GM23338 (cell line): ENCODE measurements at regions not wholly inside any gene's neighbourhood (a gene's known extent, or its start where the extent isn't known, plus 50 kb on each side); places are given as distances from the start of the nearest gene placed in this dataset.

ENCODE experiments used
- CREB1 ChIP-seq: fragments of 250-450 bp; sonication (Bioruptor Pico); IDR thresholded peaks from 2 replicates; pipeline ENCODE4 v1.5.0; 2020; ENCODE audit warnings: low read depth, mild to moderate bottlenecking, moderate library complexity
- EZH2 ChIP-seq: fragments of 200-600 bp; sonication (generic); IDR thresholded peaks from one replicate; pipeline ENCODE4 v1.8.0; 2017; ENCODE audit warnings: antibody characterized with exemption, mild to moderate bottlenecking, low read depth; ENCODE audit not compliant: unreplicated experiment
- EZH2phosphoT487 ChIP-seq: fragments of 200-600 bp; sonication (generic); IDR thresholded peaks from one replicate; pipeline ENCODE4 v1.8.1; 2018; ENCODE audit warnings: antibody characterized with exemption; ENCODE audit not compliant: unreplicated experiment
- JUNB ChIP-seq: IDR thresholded peaks from one replicate; pipeline ENCODE4 v1.6.1; 2016; ENCODE audit warnings: antibody characterized with exemption; ENCODE audit not compliant: unreplicated experiment
- NANOG ChIP-seq: IDR thresholded peaks from 2 replicates; pipeline ENCODE4 v1.6.1; 2016; ENCODE audit warnings: antibody characterized with exemption, borderline replicate concordance
- POLR2AphosphoS5 ChIP-seq: IDR thresholded peaks from 2 replicates; pipeline ENCODE4 v1.6.1; 2016; ENCODE audit warnings: antibody characterized with exemption, low read depth
- STAT1 ChIP-seq: IDR thresholded peaks from one replicate; pipeline ENCODE4 v1.6.1; 2016; ENCODE audit warnings: antibody characterized with exemption; ENCODE audit not compliant: unreplicated experiment
- ZNF331 ChIP-seq: fragments of 250-450 bp; sonication (Bioruptor Pico); IDR thresholded peaks from 2 replicates; pipeline ENCODE4 v1.5.0; 2020; ENCODE audit warnings: low read depth, mild to moderate bottlenecking, moderate library complexity
- ZNF462 ChIP-seq: fragments of 250-450 bp; sonication (Bioruptor Pico); IDR thresholded peaks from 2 replicates; pipeline ENCODE4 v1.5.0; 2020; ENCODE audit warnings: mild to moderate bottlenecking, moderate library complexity
- TF ChIP-seq, protein P1 (sequence below), 2 experiments: fragments of 200-600 bp in 1 of 2; sonication (generic) in 1 of 2; conservative IDR thresholded peaks; 2 replicates each; pipeline versions ENCODE4 v1.5.1 to v1.6.1; 2016 to 2017; ENCODE audit warnings: antibody characterized with exemption in 2 of 2, low read depth in 2 of 2, mild to moderate bottlenecking in 2 of 2, moderate library complexity in 1 of 2
- TF ChIP-seq, protein P2 (sequence below): IDR thresholded peaks from one replicate; pipeline ENCODE4 v1.6.1; 2018; ENCODE audit warnings: antibody characterized with exemption; ENCODE audit not compliant: unreplicated experiment
- TF ChIP-seq, protein P3 (sequence below): IDR thresholded peaks from 2 replicates; pipeline ENCODE4 v1.6.1; 2016; ENCODE audit warnings: antibody characterized with exemption

DNA sequence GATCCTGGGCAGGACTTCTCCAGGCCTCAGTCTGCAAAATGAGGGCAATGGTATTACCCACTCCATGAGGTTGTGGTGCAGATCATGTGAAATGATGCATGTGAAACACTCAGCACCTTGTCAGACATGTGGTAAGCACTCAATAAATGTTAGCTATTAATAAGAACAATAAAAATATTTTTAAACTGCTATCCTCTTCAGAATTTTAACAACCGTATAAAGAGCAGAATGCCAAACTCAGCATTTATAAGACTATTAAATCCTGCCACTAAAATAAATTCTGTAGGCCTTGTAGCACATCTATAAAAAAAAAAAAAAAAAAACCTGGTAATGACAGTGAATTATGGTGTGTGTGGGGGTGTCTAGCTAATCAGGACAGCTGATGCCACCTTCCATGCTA lies 213.9 kb upstream of the UMPS start:
- TF ChIP-seq, protein P1, sequence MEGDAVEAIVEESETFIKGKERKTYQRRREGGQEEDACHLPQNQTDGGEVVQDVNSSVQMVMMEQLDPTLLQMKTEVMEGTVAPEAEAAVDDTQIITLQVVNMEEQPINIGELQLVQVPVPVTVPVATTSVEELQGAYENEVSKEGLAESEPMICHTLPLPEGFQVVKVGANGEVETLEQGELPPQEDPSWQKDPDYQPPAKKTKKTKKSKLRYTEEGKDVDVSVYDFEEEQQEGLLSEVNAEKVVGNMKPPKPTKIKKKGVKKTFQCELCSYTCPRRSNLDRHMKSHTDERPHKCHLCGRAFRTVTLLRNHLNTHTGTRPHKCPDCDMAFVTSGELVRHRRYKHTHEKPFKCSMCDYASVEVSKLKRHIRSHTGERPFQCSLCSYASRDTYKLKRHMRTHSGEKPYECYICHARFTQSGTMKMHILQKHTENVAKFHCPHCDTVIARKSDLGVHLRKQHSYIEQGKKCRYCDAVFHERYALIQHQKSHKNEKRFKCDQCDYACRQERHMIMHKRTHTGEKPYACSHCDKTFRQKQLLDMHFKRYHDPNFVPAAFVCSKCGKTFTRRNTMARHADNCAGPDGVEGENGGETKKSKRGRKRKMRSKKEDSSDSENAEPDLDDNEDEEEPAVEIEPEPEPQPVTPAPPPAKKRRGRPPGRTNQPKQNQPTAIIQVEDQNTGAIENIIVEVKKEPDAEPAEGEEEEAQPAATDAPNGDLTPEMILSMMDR (conservative IDR thresholded peaks at IDR 0.05; ENCODE audit: low read depth in 2 of 2): no peak
- TF ChIP-seq EZH2 (no peak), POLR2AphosphoS5 (no peak), EZH2phosphoT487 (no peak), CREB1 (no peak), ZNF331 (CRISPR knock-in tag) (no peak), STAT1 (no peak), ZNF462 (CRISPR knock-in tag) (no peak), JUNB (no peak), NANOG (no peak)
- TF ChIP-seq, protein P2, sequence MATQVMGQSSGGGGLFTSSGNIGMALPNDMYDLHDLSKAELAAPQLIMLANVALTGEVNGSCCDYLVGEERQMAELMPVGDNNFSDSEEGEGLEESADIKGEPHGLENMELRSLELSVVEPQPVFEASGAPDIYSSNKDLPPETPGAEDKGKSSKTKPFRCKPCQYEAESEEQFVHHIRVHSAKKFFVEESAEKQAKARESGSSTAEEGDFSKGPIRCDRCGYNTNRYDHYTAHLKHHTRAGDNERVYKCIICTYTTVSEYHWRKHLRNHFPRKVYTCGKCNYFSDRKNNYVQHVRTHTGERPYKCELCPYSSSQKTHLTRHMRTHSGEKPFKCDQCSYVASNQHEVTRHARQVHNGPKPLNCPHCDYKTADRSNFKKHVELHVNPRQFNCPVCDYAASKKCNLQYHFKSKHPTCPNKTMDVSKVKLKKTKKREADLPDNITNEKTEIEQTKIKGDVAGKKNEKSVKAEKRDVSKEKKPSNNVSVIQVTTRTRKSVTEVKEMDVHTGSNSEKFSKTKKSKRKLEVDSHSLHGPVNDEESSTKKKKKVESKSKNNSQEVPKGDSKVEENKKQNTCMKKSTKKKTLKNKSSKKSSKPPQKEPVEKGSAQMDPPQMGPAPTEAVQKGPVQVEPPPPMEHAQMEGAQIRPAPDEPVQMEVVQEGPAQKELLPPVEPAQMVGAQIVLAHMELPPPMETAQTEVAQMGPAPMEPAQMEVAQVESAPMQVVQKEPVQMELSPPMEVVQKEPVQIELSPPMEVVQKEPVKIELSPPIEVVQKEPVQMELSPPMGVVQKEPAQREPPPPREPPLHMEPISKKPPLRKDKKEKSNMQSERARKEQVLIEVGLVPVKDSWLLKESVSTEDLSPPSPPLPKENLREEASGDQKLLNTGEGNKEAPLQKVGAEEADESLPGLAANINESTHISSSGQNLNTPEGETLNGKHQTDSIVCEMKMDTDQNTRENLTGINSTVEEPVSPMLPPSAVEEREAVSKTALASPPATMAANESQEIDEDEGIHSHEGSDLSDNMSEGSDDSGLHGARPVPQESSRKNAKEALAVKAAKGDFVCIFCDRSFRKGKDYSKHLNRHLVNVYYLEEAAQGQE: no peak
- TF ChIP-seq, protein P3, sequence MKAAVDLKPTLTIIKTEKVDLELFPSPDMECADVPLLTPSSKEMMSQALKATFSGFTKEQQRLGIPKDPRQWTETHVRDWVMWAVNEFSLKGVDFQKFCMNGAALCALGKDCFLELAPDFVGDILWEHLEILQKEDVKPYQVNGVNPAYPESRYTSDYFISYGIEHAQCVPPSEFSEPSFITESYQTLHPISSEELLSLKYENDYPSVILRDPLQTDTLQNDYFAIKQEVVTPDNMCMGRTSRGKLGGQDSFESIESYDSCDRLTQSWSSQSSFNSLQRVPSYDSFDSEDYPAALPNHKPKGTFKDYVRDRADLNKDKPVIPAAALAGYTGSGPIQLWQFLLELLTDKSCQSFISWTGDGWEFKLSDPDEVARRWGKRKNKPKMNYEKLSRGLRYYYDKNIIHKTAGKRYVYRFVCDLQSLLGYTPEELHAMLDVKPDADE: no peak
